GM19240 (cell line): ENCODE measurements at regions not wholly inside any gene's neighbourhood (a gene's known extent, or its start where the extent isn't known, plus 50 kb on each side); places are given as distances from the start of the nearest gene placed in this dataset.

Experiments
- DNase-seq: peaks from one replicate; pipeline ENCODE4 v3.0.0; 2011; ENCODE audit warnings: low spot score; ENCODE audit not compliant: insufficient read length

- DNase-seq, result peak; percentile 81
Measured at GRCh38 chr16:85420501-85421337, 192.4 kb upstream of the GSE1 start.

- no peak for DNase-seq
Measured at GRCh38 chr16:85421338-85422195, 191.6 kb upstream of the GSE1 start.

DNA sequence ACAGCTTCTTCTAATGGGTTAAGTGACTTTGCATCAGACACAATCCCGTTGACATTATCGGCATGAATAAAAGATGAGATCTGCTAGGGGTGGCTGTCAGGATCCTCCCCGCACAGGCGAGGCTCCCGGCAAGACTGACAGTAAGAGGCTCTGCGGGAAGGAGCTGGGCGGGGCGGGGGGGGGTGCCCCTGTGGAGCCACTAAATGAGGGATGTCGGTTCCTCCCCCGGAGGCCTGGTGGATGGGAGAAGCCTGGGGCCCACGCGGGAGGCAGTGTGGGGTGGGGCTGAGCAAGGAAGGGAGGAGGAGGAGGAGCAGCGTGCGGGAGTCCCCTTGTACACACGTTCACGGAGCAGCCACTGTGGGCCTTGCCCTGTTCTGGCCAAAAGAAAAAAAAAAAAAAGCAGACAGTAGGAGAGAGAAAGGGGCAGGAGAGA lies 190.9 kb upstream of the GSE1 start:
- DNase-seq, result no peak

GRCh38 chr16:85422632-85423550 lies 190.2 kb upstream of the GSE1 start:
- no peak for DNase-seq

DNA sequence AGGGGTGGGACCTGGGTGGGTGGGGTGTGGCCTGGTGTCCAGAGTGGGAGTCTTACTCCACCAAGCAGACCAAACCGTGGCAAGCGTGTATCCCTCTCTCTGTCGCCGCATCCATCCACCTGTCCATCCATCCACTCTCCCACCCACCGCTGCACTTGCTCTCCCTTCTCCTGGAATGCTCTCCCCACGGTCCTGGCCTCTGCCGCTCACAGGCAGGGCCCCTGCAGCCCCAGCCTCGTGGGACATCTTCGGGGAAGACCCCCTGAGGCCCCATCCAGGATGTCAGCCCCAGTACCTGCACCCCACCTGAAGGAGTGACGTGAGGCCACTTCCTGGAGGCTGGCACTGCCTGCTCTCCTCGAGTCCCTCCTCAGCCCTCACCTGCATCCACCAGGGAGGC lies 189.5 kb upstream of the GSE1 start:
- no peak for DNase-seq

DNA sequence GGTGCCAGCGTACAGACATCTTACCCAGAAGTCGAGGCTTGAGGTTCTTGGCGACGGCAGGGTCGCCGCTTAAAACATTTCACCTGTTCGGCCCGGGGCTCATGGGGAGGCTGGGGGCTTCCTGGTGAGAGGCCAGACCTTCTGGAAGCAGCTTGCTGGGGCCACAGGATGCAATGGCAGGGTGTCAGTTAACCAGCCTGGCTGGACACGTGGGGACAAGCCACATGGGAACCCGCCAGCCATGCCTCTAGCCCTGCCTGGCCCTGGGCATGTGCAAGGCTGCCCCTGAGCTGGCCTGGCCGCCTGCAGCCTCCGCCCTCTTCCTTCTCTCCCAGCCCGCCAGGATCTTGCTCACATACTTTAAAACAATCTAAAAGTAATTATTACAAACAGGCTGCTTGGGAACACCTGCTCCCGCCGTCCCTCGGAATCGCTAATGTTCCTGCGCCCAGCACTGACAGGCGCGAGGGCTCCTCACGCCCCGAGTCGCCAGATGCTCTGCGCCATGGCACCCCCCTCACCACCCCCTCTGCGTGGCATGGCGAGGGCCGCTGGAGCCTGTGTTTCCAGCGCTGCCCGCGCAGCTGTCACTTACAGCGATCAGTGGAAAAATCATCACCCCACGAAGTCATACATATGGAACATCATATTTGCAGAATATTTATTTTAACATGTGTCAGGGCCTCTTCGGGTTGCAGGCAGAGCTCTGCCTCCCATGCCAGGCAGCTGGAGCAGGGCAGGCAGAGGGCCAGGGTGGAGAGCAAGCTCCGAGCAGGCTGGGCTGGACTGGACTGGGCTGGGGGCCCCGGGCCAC lies 188.7 kb upstream of the GSE1 start:
- no peak for DNase-seq

DNA sequence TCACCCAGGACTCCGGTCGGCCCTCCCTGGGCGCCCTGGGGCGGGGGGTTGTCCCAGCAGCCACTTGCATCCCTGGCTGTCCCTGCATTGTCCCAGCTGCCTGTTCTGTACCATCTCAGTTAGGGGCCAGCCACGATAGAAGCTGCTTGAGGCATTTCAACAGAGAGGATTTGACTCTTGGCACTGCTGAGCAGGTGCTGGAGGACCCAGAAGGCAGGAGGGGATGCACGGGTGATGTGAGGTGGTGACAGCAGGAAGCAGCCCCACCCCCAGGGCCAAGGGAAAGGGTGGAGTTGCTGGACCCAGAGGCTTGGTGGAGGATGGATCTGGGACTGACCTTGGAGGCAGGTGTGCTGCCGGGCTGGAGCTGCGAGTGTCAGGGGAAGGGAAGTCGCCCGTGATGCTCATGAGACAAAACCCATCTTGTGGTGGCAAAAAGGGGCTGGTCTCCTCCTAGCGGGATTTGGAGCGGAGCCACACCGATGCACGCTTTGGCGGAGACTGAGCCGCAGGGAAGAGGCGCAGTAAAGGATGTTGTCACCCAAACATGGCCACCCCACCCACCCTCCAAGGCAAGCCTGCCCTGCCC lies 188.0 kb upstream of the GSE1 start:
- no peak for DNase-seq

DNA sequence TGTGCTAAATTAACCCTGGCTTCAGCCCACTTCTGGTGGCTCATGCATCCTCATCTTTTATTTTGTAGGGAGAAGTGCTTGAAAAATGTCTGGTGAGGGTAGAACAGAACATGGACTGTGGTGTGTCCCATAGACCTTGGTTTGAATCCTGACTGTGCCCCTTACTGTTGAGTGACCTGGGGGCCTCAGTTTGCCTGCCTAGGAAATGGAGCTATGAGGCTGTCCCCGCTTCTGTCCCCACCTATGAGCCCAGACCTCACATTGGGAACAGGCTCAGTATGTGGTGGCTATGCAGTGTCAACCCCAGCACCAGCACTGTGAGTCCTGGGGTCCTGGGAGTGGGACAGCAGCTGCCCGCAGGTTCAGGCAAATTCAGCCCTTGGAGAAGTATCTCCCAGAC lies 186.3 kb upstream of the GSE1 start:
- no peak for DNase-seq

GRCh38 chr16:85428168-85428898 lies 184.8 kb upstream of the GSE1 start:
- peak; percentile 82 for DNase-seq

- no peak for DNase-seq
Measured at GRCh38 chr16:85428899-85429775, 184.0 kb upstream of the GSE1 start.

DNA sequence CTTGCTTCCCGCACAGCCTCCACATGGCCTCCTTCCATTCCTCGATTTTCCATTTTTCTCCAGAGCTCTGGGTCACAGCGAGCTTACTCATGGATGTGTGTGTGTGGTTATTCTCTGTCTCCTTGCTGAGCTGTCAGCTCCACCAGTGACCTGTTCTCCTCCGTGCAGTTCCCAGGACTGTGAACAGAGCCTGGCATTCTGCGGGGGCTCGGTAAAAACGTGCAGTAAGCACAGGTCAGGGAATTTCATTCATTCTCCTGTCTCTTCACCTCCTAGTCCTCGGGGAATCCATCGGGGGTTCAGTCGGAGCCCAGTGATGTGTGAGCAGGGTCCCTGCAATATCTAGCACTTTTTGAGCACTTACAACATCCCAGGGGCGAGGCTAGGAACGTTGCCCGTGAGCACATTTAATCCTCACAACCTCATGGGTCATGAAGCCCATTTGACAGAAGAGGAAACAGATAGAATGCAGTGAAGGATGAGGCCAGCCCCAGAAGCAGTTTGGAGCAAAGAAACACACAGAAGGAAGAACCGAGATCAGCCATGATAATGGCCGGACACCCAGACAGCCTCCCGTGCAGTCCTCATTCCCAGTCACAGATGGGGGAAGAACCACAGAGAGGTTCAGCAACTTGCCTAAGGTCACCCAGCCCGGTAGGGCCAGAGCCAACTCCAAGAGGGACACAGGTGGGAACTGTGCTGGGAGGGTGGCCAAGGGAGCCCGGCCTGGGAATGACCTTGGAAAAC lies 183.2 kb upstream of the GSE1 start:
- no peak for DNase-seq

GRCh38 chr16:85430523-85431421 lies 182.3 kb upstream of the GSE1 start:
- no peak for DNase-seq

- no peak for DNase-seq
Measured at GRCh38 chr16:85431431-85432124, 181.5 kb upstream of the GSE1 start.

- DNase-seq, result no peak
Measured at GRCh38 chr16:85432606-85433005, 180.5 kb upstream of the GSE1 start.

- no peak for DNase-seq
Measured at GRCh38 chr16:85433477-85433876, 179.6 kb upstream of the GSE1 start.

DNA sequence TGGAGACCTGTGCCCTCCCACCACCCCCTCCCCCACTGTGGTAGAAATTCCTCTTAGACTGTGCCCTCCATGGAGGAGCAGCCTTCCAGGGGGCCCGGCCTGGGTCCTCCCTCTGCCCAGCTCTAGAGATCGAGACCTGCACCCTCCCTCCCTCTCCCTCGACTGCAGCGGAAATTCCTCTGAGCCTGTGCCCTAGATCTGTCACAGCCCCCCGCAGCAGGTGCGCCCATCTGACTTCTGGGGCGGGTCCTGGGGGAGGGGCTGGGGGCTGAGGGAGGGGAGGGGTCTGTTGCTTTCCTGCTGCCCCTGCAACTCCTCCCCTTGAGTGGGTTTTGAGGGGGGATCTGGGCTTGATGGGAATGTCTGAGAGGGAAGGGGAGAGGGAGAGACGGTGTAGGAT lies 177.8 kb upstream of the GSE1 start:
- no peak for DNase-seq
